ENCODE measurements at regions not wholly inside any gene's neighbourhood (a gene's known extent, or its start where the extent isn't known, plus 50 kb on each side); places are given as distances from the start of the nearest gene placed in this dataset.

GRCh38 chr14:98408713-98409112, 863.3 kb downstream of the BCL11B start:
- Histone ChIP-seq H3K27me3 (no peaks in the 10 kb centered on the region), H3K9me3 (no peaks in the 10 kb centered on the region), H3K4me3 (no peak overlapping the region), H3K27ac (replicated peaks in 1 of 4) (no peak overlapping the region), H3K4me1 (no peaks in the 10 kb centered on the region), H3K36me3 (no peaks in the 10 kb centered on the region)
- peak; percentile 79 for DNase-seq (ENCODE audit: extremely low spot score)
- TF ChIP-seq, protein P1, sequence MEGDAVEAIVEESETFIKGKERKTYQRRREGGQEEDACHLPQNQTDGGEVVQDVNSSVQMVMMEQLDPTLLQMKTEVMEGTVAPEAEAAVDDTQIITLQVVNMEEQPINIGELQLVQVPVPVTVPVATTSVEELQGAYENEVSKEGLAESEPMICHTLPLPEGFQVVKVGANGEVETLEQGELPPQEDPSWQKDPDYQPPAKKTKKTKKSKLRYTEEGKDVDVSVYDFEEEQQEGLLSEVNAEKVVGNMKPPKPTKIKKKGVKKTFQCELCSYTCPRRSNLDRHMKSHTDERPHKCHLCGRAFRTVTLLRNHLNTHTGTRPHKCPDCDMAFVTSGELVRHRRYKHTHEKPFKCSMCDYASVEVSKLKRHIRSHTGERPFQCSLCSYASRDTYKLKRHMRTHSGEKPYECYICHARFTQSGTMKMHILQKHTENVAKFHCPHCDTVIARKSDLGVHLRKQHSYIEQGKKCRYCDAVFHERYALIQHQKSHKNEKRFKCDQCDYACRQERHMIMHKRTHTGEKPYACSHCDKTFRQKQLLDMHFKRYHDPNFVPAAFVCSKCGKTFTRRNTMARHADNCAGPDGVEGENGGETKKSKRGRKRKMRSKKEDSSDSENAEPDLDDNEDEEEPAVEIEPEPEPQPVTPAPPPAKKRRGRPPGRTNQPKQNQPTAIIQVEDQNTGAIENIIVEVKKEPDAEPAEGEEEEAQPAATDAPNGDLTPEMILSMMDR (IDR thresholded peaks at IDR 0.05), result no peak
- TF ChIP-seq POLR2AphosphoS5 (IDR thresholded peaks at IDR 0.05), result no peak
- no peak for TF ChIP-seq POLR2A (IDR thresholded peaks at IDR 0.05; ENCODE audit: low read depth)
- no peak for TF ChIP-seq EP300 (IDR thresholded peaks at IDR 0.05)
- WGBS, result 79% methylated on average over 6 of the region's 6 CpGs
- intact Hi-C loops (cut with DNase I), result no loop called here

- TF ChIP-seq, protein P1 (IDR thresholded peaks at IDR 0.05), result no peak
- TF ChIP-seq POLR2AphosphoS5 (IDR thresholded peaks at IDR 0.05), result no peak
- TF ChIP-seq POLR2A (IDR thresholded peaks at IDR 0.05; ENCODE audit: low read depth), result no peak
- no peak for TF ChIP-seq EP300 (IDR thresholded peaks at IDR 0.05)
- peak; percentile 50 for DNase-seq (ENCODE audit: extremely low spot score)
- Histone ChIP-seq H3K27ac (replicated peaks in 1 of 4) (no peak overlapping the region), H3K4me1 (no peaks in the 10 kb centered on the region), H3K27me3 (no peaks in the 10 kb centered on the region), H3K36me3 (no peaks in the 10 kb centered on the region), H3K4me3 (no peak overlapping the region), H3K9me3 (no peaks in the 10 kb centered on the region)
- WGBS, result 89% methylated on average over 8 of the region's 8 CpGs
- intact Hi-C loops (cut with DNase I), result no loop called here
Measured at GRCh38 chr14:98411154-98411553, 860.8 kb downstream of the BCL11B start.

DNA sequence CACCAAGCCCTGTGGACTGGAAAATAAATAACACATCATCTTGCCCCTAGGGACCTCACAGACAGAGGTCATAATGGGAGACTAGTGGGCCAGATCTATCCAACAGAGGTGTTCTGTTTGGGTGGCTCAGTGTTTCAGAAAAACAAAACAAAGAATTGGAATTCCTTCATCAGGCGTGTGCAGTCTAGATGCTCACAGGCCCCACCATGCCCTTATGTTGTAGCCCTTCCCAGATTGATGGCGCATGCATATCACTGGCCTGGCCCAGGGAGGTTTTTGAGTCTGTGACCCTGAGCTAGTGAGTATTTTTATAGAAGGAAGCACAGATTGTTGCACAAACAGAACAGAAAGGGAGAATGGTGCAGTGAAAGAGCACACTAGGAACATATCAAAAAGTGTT, 859.6 kb downstream of the BCL11B start:
- H3K27ac ChIP-seq (replicated peaks in 1 of 4), result no peak overlapping the region
- no peak overlapping the region for H3K4me3 ChIP-seq
- H3K27me3 ChIP-seq, result no peaks in the 10 kb centered on the region
- TF ChIP-seq, protein P1 (IDR thresholded peaks at IDR 0.05), result no peak
- TF ChIP-seq POLR2A (IDR thresholded peaks at IDR 0.05; ENCODE audit: low read depth) (no peak), EP300 (IDR thresholded peaks at IDR 0.05) (no peak), POLR2AphosphoS5 (IDR thresholded peaks at IDR 0.05) (no peak)
- intact Hi-C loops (cut with DNase I), result no loop called here
- WGBS, result 67% methylated on average over 2 of the region's 2 CpGs
- H3K9me3 ChIP-seq, result no peaks in the 10 kb centered on the region
- H3K36me3 ChIP-seq, result no peaks in the 10 kb centered on the region
- H3K4me1 ChIP-seq, result no peaks in the 10 kb centered on the region
- DNase-seq (ENCODE audit: extremely low spot score), result peak; percentile 55

GRCh38 chr14:98415766-98416165, 856.2 kb downstream of the BCL11B start:
- intact Hi-C loops (cut with DNase I), result no loop called here
- DNase-seq (ENCODE audit: extremely low spot score), result peak; percentile 47
- TF ChIP-seq POLR2AphosphoS5 (IDR thresholded peaks at IDR 0.05) (no peak), EP300 (IDR thresholded peaks at IDR 0.05) (no peak), POLR2A (IDR thresholded peaks at IDR 0.05; ENCODE audit: low read depth) (no peak)
- TF ChIP-seq, protein P1 (IDR thresholded peaks at IDR 0.05), result no peak
- Histone ChIP-seq H3K9me3 (no peaks in the 10 kb centered on the region), H3K4me1 (no peaks in the 10 kb centered on the region), H3K27me3 (no peaks in the 10 kb centered on the region), H3K4me3 (no peak overlapping the region), H3K27ac (replicated peaks in 1 of 4) (no peak overlapping the region), H3K36me3 (no peaks in the 10 kb centered on the region)
- WGBS, result 68% methylated on average over 6 of the region's 6 CpGs

GRCh38 chr14:98417001-98417400, 855.0 kb downstream of the BCL11B start:
- Histone ChIP-seq H3K4me3 (no peak overlapping the region), H3K36me3 (no peaks in the 10 kb centered on the region), H3K27ac (replicated peaks in 1 of 4) (no peak overlapping the region), H3K4me1 (no peaks in the 10 kb centered on the region), H3K27me3 (no peaks in the 10 kb centered on the region), H3K9me3 (no peaks in the 10 kb centered on the region)
- DNase-seq (ENCODE audit: extremely low spot score), result no peak
- 80% methylated on average over 15 of the region's 15 CpGs for WGBS
- intact Hi-C loops (cut with DNase I), result no loop called here
- TF ChIP-seq POLR2AphosphoS5 (IDR thresholded peaks at IDR 0.05) (no peak), EP300 (IDR thresholded peaks at IDR 0.05) (no peak), POLR2A (IDR thresholded peaks at IDR 0.05; ENCODE audit: low read depth) (no peak)
- TF ChIP-seq, protein P1 (IDR thresholded peaks at IDR 0.05), result no peak
